NT2/D1 (cell line): ENCODE measurements at regions not wholly inside any gene's neighbourhood (a gene's known extent, or its start where the extent isn't known, plus 50 kb on each side); places are given as distances from the start of the nearest gene placed in this dataset.

Experiments
- SUZ12 ChIP-seq: IDR thresholded peaks from 2 replicates; pipeline ENCODE4 v1.6.1; 2011; ENCODE audit not compliant: insufficient read length, insufficient read depth; ENCODE audit errors: extremely low read depth
- YY1 ChIP-seq: IDR thresholded peaks from 2 replicates; pipeline ENCODE4 v1.6.1; 2011; ENCODE audit not compliant: insufficient read length, insufficient read depth
- ZNF274 ChIP-seq: IDR thresholded peaks from 2 replicates; pipeline ENCODE4 v1.6.1; 2011; ENCODE audit warnings: mild to moderate bottlenecking, low read depth, low read length

DNA sequence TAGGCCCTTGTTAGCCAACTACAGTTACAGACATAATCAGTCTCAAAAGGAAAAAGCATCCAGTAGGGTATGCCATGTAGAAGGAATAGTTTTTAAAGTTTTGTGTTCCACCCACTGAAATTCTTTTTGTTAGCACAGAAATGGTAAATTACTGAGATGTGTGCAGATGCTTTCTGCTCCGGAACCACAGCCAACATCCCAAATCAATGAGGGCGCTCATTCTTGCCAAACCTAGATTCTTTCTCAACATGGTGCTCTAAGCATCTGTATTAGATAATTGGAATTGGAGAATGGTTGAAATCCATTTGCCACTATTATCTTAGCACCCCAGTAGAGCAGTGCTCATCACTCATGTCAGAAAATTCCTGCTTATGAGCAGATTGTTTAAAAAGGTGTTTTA lies 127.8 kb downstream of the SEC61B start:
- TF ChIP-seq ZNF274 (no peak), YY1 (no peak), SUZ12 (no peak)
